ENCODE measurements at regions not wholly inside any gene's neighbourhood (a gene's known extent, or its start where the extent isn't known, plus 50 kb on each side); places are given as distances from the start of the nearest gene placed in this dataset.

DNA sequence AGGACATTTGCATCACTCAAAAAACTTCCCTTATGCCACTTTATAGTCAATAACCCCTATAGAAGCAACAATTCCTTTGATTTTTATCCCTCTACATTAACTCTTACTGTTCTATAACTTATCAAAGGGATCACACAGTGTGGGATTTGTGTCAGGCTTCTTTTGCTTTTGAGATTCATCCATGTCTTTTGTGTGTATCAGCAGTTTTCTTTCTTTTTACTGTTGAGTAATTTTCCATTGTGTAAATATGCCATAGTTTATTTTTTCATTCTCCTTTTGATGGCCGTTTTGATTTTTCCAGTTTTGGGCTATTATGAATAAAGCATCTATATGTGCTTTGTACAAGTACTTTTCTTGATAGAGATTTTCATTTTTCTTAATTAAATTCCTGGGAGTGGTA is 657.9 kb downstream of the EPM2A start:
- no peaks in the 10 kb centered on the region for H3K4me1 ChIP-seq (ENCODE audit: control insufficient read depth, insufficient read depth, low read length, poor library complexity, severe bottlenecking)
- no peak overlapping the region for H3K27ac ChIP-seq (ENCODE audit: insufficient read depth, low read length, poor library complexity, severe bottlenecking)
- no peak for DNase-seq
- H3K27me3 ChIP-seq (replicated peaks; ENCODE audit: control insufficient read depth, insufficient read depth, low read length, poor library complexity, severe bottlenecking), result no peaks in the 10 kb centered on the region
- H3K4me3 ChIP-seq (ENCODE audit: insufficient read depth, low read depth, low read length, poor library complexity, severe bottlenecking), result no peak overlapping the region
- H3K9me3 ChIP-seq (ENCODE audit: control insufficient read depth, low read length), result no peaks in the 10 kb centered on the region
- no peaks in the 10 kb centered on the region for H3K36me3 ChIP-seq (ENCODE audit: control insufficient read depth, insufficient read depth, low read length)

DNA sequence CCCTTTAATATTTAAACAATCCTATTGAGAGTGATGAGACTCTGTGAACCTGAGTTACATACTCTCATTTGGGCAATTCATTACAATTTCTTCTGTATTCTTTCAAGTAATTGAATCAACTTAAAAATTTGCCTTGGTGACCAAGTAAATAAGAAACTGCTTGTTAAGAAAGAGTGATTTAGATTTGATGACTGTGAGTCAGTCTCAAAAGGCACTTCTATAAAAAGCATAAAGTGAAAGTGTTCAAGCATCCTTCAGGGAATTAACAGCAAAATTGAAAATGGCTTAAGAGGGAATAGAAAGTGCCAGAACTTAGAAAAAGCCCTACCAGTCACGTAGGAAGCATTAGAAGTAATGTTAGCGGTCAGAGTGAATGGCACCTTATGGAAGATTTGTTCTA is 654.7 kb downstream of the EPM2A start:
- no peak overlapping the region for H3K27ac ChIP-seq (ENCODE audit: insufficient read depth, low read length, poor library complexity, severe bottlenecking)
- no peaks in the 10 kb centered on the region for H3K9me3 ChIP-seq (ENCODE audit: control insufficient read depth, low read length)
- no peak overlapping the region for H3K4me3 ChIP-seq (ENCODE audit: insufficient read depth, low read depth, low read length, poor library complexity, severe bottlenecking)
- no peaks in the 10 kb centered on the region for H3K36me3 ChIP-seq (ENCODE audit: control insufficient read depth, insufficient read depth, low read length)
- no peaks in the 10 kb centered on the region for H3K4me1 ChIP-seq (ENCODE audit: control insufficient read depth, insufficient read depth, low read length, poor library complexity, severe bottlenecking)
- no peaks in the 10 kb centered on the region for H3K27me3 ChIP-seq (replicated peaks; ENCODE audit: control insufficient read depth, insufficient read depth, low read length, poor library complexity, severe bottlenecking)
- DNase-seq, result no peak

DNA sequence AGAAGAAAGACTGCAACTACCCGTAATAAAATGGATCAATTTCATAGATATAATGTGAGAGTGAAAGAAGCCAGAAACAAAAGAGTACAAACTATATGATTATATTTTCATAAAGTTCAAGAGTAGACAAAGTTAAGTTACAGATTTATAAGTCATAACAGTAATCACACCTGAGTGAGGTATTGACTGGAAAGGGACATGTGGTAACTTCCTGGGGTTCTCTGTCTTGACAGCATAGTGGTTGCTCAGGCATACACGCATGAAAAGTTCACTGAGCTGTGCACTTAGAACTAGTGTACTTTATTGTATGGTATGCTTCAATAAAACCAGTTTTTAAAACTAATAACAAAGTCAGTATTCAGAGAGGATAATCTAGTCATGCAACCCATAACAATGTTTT is 653.6 kb downstream of the EPM2A start:
- Histone ChIP-seq H3K27me3 (replicated peaks; ENCODE audit: control insufficient read depth, insufficient read depth, low read length, poor library complexity, severe bottlenecking) (no peaks in the 10 kb centered on the region), H3K4me1 (ENCODE audit: control insufficient read depth, insufficient read depth, low read length, poor library complexity, severe bottlenecking) (no peaks in the 10 kb centered on the region), H3K27ac (ENCODE audit: insufficient read depth, low read length, poor library complexity, severe bottlenecking) (no peak overlapping the region), H3K4me3 (ENCODE audit: insufficient read depth, low read depth, low read length, poor library complexity, severe bottlenecking) (no peak overlapping the region), H3K9me3 (ENCODE audit: control insufficient read depth, low read length) (no peaks in the 10 kb centered on the region), H3K36me3 (ENCODE audit: control insufficient read depth, insufficient read depth, low read length) (no peaks in the 10 kb centered on the region)
- DNase-seq, result no peak

DNA sequence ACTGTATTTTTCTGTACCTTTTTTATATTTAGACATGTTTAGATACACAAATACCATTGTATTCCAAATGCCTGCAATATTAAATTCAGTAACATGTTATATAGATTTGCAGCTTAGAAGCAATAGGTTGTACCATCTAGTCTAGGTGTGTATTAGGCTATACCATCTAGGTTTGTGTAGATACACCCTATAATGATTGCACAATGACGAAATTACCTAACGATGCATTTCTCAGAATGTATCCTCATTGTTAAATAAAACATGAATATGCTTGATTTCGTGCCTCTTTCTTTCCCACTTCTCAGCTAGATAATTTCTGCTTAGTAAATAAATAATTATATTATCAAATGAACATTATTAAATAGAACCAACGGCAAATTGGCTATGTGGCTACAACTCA is 653.0 kb downstream of the EPM2A start:
- no peak for DNase-seq
- Histone ChIP-seq H3K27me3 (replicated peaks; ENCODE audit: control insufficient read depth, insufficient read depth, low read length, poor library complexity, severe bottlenecking) (no peaks in the 10 kb centered on the region), H3K4me3 (ENCODE audit: insufficient read depth, low read depth, low read length, poor library complexity, severe bottlenecking) (no peak overlapping the region), H3K9me3 (ENCODE audit: control insufficient read depth, low read length) (no peaks in the 10 kb centered on the region), H3K4me1 (ENCODE audit: control insufficient read depth, insufficient read depth, low read length, poor library complexity, severe bottlenecking) (no peaks in the 10 kb centered on the region), H3K36me3 (ENCODE audit: control insufficient read depth, insufficient read depth, low read length) (no peaks in the 10 kb centered on the region), H3K27ac (ENCODE audit: insufficient read depth, low read length, poor library complexity, severe bottlenecking) (no peak overlapping the region)

DNA sequence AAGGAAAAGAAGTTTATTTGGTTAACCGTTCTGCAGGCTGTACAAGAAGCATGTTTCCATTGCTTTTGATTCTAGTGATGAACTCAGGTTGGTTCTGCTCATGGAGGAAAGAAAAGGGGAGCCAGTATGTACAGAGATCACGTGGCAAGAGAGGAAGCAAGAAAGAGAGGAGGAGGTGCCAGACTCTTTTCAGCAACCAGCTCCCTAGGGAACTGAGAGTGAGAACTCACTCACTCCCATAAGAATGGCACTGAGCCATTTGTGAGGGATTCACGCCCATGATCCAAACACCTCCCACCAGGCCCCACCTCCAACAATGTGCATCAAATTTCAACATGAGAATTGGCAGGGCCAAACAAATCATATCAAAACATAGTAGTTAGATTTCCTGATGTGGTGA is 649.1 kb downstream of the EPM2A start:
- H3K9me3 ChIP-seq (ENCODE audit: control insufficient read depth, low read length), result no peaks in the 10 kb centered on the region
- no peak for DNase-seq
- H3K27ac ChIP-seq (ENCODE audit: insufficient read depth, low read length, poor library complexity, severe bottlenecking), result no peak overlapping the region
- H3K4me3 ChIP-seq (ENCODE audit: insufficient read depth, low read depth, low read length, poor library complexity, severe bottlenecking), result no peak overlapping the region
- H3K36me3 ChIP-seq (ENCODE audit: control insufficient read depth, insufficient read depth, low read length), result no peaks in the 10 kb centered on the region
- no peaks in the 10 kb centered on the region for H3K4me1 ChIP-seq (ENCODE audit: control insufficient read depth, insufficient read depth, low read length, poor library complexity, severe bottlenecking)
- no peaks in the 10 kb centered on the region for H3K27me3 ChIP-seq (replicated peaks; ENCODE audit: control insufficient read depth, insufficient read depth, low read length, poor library complexity, severe bottlenecking)

DNA sequence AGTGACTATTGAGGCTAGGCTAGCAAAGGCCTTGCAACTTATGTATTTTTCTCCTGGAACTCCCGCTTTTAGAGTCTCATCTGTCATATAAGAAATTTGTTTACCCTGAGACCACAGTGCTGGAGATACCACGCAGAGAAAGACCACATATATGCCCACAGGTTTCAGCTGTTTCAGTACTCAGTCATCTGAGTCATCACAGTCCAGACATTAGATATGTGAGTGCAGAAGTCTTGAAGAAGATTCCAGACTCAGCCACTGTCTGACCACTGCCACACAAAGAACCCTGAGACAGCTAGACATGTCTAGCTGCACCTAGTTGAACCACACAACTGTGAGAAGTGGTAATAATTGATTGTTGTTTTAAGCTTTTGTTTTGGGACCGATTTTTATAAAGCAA is 648.3 kb downstream of the EPM2A start:
- H3K4me1 ChIP-seq (ENCODE audit: control insufficient read depth, insufficient read depth, low read length, poor library complexity, severe bottlenecking), result no peaks in the 10 kb centered on the region
- DNase-seq, result no peak
- H3K4me3 ChIP-seq (ENCODE audit: insufficient read depth, low read depth, low read length, poor library complexity, severe bottlenecking), result no peak overlapping the region
- H3K27ac ChIP-seq (ENCODE audit: insufficient read depth, low read length, poor library complexity, severe bottlenecking), result no peak overlapping the region
- no peaks in the 10 kb centered on the region for H3K36me3 ChIP-seq (ENCODE audit: control insufficient read depth, insufficient read depth, low read length)
- H3K27me3 ChIP-seq (replicated peaks; ENCODE audit: control insufficient read depth, insufficient read depth, low read length, poor library complexity, severe bottlenecking), result no peaks in the 10 kb centered on the region
- H3K9me3 ChIP-seq (ENCODE audit: control insufficient read depth, low read length), result no peaks in the 10 kb centered on the region

DNA sequence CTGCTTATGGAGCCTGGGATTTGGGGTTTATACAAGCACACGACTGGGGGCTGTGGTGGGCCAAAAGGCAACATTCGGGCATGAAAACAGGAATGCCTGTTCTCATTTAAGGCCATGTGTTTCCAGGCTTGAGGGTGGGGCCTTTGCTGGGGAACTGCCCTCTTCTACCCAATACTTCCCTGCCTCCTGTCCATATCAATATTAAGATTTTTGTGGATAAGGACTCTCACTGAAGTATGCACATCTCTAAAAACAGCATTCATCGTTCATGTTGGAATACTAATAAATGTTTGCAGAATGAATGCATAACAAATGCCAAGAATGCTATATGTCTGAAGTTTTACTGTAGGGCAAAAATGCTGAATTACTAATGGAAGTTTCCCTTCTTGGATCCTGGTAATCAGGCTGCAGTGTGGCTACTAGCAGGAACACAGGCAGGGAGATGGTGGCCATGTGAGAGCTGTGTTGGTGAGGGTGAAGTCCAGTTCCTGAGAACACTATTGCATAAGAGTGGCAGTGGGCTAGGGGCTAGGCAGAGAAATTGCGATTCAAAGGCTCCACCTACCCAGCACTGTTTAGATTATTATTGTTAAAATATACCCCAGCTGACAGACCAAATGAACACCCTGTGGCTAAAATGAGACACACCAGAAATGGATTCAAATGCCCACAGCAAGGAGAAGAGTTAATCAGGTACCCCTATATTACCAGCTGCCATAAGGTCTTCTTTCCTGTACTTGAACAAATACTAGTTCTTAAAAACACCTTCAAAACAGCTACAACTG is 644.3 kb downstream of the EPM2A start:
- no peaks in the 10 kb centered on the region for H3K27me3 ChIP-seq (replicated peaks; ENCODE audit: control insufficient read depth, insufficient read depth, low read length, poor library complexity, severe bottlenecking)
- no peak overlapping the region for H3K4me3 ChIP-seq (ENCODE audit: insufficient read depth, low read depth, low read length, poor library complexity, severe bottlenecking)
- H3K4me1 ChIP-seq (ENCODE audit: control insufficient read depth, insufficient read depth, low read length, poor library complexity, severe bottlenecking), result no peaks in the 10 kb centered on the region
- no peak for DNase-seq
- no peak overlapping the region for H3K27ac ChIP-seq (ENCODE audit: insufficient read depth, low read length, poor library complexity, severe bottlenecking)
- no peaks in the 10 kb centered on the region for H3K36me3 ChIP-seq (ENCODE audit: control insufficient read depth, insufficient read depth, low read length)
- no peaks in the 10 kb centered on the region for H3K9me3 ChIP-seq (ENCODE audit: control insufficient read depth, low read length)

DNA sequence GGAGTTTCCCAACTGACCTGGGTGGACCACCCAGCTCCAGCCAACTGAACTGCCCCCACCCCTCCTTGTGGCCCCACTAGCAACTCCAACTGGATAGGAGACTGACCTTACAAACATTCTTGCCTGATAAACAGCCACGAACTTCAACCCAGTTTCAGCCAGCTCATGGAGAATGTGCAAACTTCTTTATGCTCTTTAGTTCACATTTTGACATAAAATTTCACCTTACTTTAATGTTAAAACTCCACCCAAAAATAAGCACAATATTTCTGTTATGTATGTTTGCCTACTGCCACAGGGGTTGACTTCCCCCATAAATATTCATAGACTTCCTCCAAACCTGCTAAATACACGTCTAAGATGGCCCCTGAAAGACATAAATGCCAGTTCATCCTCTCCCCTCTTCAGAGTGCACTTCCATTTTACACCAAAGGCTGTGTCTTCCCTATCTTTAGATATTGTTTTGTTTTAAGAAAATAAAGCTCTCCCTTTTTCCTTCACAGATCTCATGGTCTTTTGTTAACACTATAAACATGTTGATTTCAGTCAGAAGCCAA is 643.7 kb downstream of the EPM2A start:
- Histone ChIP-seq H3K36me3 (ENCODE audit: control insufficient read depth, insufficient read depth, low read length) (no peaks in the 10 kb centered on the region), H3K27ac (ENCODE audit: insufficient read depth, low read length, poor library complexity, severe bottlenecking) (no peak overlapping the region), H3K27me3 (replicated peaks; ENCODE audit: control insufficient read depth, insufficient read depth, low read length, poor library complexity, severe bottlenecking) (no peaks in the 10 kb centered on the region), H3K9me3 (ENCODE audit: control insufficient read depth, low read length) (no peaks in the 10 kb centered on the region), H3K4me3 (ENCODE audit: insufficient read depth, low read depth, low read length, poor library complexity, severe bottlenecking) (no peak overlapping the region), H3K4me1 (ENCODE audit: control insufficient read depth, insufficient read depth, low read length, poor library complexity, severe bottlenecking) (no peaks in the 10 kb centered on the region)
- no peak for DNase-seq

DNA sequence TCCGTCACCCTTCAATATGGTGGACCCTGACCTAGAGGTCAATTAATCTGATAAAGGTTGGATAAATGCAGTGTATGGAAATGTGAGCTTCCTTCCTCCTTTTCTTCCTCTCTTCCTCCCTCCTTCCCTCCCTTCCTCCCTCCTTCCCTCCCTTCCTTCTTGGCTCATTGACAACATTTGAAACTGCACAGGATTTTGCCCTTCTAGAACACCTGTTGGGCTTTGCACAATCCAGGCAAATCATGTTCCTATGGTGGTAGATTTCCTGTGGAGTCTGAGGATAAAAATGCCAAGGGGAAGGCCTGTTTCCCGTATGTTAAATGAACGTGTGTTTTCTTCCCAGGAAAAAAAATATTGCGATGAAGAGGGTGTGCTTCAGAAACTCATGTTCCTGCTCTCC is 642.8 kb downstream of the EPM2A start:
- H3K36me3 ChIP-seq (ENCODE audit: control insufficient read depth, insufficient read depth, low read length), result no peaks in the 10 kb centered on the region
- no peaks in the 10 kb centered on the region for H3K9me3 ChIP-seq (ENCODE audit: control insufficient read depth, low read length)
- no peak overlapping the region for H3K27ac ChIP-seq (ENCODE audit: insufficient read depth, low read length, poor library complexity, severe bottlenecking)
- H3K4me3 ChIP-seq (ENCODE audit: insufficient read depth, low read depth, low read length, poor library complexity, severe bottlenecking), result no peak overlapping the region
- no peaks in the 10 kb centered on the region for H3K27me3 ChIP-seq (replicated peaks; ENCODE audit: control insufficient read depth, insufficient read depth, low read length, poor library complexity, severe bottlenecking)
- H3K4me1 ChIP-seq (ENCODE audit: control insufficient read depth, insufficient read depth, low read length, poor library complexity, severe bottlenecking), result no peaks in the 10 kb centered on the region
- DNase-seq, result no peak

DNA sequence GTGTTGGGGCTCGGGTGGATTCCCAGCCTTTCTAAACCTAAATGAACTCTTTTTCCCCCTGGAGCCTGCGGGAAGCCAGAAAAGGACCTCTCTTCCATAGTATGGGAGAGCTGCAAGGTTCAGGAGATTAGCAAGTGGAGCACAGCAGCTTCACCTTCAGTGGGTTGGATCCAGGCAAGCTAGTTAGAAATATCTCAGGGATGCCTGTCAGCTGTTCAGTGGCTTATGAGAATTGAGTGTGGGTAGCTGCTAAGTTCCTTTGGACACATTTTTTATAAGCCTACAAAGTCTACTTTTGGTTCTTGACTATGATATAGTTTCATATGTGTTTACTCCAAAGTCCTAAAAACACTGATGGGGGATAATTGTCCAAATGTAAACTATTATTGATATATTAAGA is 642.1 kb downstream of the EPM2A start:
- no peaks in the 10 kb centered on the region for H3K9me3 ChIP-seq (ENCODE audit: control insufficient read depth, low read length)
- H3K27ac ChIP-seq (ENCODE audit: insufficient read depth, low read length, poor library complexity, severe bottlenecking), result no peak overlapping the region
- DNase-seq, result no peak
- no peaks in the 10 kb centered on the region for H3K4me1 ChIP-seq (ENCODE audit: control insufficient read depth, insufficient read depth, low read length, poor library complexity, severe bottlenecking)
- no peaks in the 10 kb centered on the region for H3K27me3 ChIP-seq (replicated peaks; ENCODE audit: control insufficient read depth, insufficient read depth, low read length, poor library complexity, severe bottlenecking)
- no peak overlapping the region for H3K4me3 ChIP-seq (ENCODE audit: insufficient read depth, low read depth, low read length, poor library complexity, severe bottlenecking)
- H3K36me3 ChIP-seq (ENCODE audit: control insufficient read depth, insufficient read depth, low read length), result no peaks in the 10 kb centered on the region

Measured in effector memory CD4-positive, alpha-beta T cell (primary cell).